ENCODE measurements at regions not wholly inside any gene's neighbourhood (a gene's known extent, or its start where the extent isn't known, plus 50 kb on each side); places are given as distances from the start of the nearest gene placed in this dataset.

DNA sequence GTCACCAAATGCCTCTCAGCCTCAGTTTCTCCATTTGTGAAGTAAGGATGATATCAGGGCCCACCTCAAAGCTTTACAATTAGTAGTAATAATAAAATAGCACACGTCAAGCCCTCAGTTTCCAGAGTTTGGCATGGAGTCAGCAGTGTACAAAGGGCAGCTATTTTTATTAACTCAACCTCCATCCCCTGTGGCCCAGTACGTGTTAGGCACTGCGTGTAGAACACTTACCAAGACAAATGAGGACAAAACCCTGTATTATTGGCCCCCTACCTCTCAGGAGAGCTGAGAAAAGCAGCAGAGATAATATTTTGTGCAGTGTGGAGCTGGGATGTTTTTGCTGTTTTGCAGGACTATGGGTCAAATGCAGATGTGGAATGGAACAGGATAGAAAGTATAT, 280.8 kb downstream of the C12orf75 start:
- TF ChIP-seq POLR2A (IDR thresholded peaks at IDR 0.05): no peak
- TF ChIP-seq, protein P1, sequence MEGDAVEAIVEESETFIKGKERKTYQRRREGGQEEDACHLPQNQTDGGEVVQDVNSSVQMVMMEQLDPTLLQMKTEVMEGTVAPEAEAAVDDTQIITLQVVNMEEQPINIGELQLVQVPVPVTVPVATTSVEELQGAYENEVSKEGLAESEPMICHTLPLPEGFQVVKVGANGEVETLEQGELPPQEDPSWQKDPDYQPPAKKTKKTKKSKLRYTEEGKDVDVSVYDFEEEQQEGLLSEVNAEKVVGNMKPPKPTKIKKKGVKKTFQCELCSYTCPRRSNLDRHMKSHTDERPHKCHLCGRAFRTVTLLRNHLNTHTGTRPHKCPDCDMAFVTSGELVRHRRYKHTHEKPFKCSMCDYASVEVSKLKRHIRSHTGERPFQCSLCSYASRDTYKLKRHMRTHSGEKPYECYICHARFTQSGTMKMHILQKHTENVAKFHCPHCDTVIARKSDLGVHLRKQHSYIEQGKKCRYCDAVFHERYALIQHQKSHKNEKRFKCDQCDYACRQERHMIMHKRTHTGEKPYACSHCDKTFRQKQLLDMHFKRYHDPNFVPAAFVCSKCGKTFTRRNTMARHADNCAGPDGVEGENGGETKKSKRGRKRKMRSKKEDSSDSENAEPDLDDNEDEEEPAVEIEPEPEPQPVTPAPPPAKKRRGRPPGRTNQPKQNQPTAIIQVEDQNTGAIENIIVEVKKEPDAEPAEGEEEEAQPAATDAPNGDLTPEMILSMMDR (IDR thresholded peaks at IDR 0.05): no peak
